A673 (cell line): ENCODE measurements at regions not wholly inside any gene's neighbourhood (a gene's known extent, or its start where the extent isn't known, plus 50 kb on each side); places are given as distances from the start of the nearest gene placed in this dataset.

Experiments used
- EZH2 ChIP-seq: fragments of 200-600 bp; sonication (generic); IDR thresholded peaks from 2 replicates; pipeline ENCODE4 v1.6.1; 2017; ENCODE audit warnings: borderline replicate concordance, low read depth, mild to moderate bottlenecking, mixed read lengths, antibody characterized with exemption, low read length; ENCODE audit not compliant: poor library complexity, severe bottlenecking
- TF ChIP-seq, protein P1 (sequence below): fragments of 300-800, 200-600 bp; sonication (generic); conservative IDR thresholded peaks from 2 replicates; pipeline ENCODE4 v1.5.1; 2017; ENCODE audit warnings: low read depth, mild to moderate bottlenecking, antibody characterized with exemption, low read length, moderate library complexity, mixed read lengths

DNA sequence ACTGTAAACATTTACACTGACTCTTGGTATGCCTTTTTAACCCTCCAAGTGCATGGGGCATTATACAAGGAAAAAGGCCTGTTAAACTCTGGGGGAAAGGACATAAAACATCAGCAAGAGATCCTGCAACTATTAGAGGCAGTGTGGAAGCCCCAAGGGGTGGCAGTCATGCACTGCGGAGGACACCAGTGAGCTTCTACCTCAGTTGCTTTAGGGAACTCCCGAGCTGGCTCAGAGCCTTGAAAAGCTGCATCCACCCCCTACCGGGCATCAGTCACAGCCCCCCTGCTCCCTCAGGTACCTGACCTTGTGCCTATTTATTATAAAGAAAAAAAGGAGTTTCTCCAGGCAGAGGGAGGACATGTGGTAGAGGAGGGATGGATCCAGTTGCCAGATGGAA, 695.6 kb upstream of the LMO3 start:
- TF ChIP-seq, protein P1, sequence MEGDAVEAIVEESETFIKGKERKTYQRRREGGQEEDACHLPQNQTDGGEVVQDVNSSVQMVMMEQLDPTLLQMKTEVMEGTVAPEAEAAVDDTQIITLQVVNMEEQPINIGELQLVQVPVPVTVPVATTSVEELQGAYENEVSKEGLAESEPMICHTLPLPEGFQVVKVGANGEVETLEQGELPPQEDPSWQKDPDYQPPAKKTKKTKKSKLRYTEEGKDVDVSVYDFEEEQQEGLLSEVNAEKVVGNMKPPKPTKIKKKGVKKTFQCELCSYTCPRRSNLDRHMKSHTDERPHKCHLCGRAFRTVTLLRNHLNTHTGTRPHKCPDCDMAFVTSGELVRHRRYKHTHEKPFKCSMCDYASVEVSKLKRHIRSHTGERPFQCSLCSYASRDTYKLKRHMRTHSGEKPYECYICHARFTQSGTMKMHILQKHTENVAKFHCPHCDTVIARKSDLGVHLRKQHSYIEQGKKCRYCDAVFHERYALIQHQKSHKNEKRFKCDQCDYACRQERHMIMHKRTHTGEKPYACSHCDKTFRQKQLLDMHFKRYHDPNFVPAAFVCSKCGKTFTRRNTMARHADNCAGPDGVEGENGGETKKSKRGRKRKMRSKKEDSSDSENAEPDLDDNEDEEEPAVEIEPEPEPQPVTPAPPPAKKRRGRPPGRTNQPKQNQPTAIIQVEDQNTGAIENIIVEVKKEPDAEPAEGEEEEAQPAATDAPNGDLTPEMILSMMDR, result 0 out of 2 replicates have a peak, but pooled peaks have one; percentile 28
- no peak for TF ChIP-seq EZH2
